ENCODE measurements at regions not wholly inside any gene's neighbourhood (a gene's known extent, or its start where the extent isn't known, plus 50 kb on each side); places are given as distances from the start of the nearest gene placed in this dataset.

GRCh38 chr9:94005272-94005901 lies 50.2 kb upstream of the BARX1 start:
- Histone ChIP-seq H3K4me3 (ENCODE audit: control insufficient read depth in 1 of 7, extremely low read depth in 1 of 7, insufficient read depth in 4 of 7, low read depth in 2 of 7, low read length in 6 of 7) (no peak overlapping the region), H3K9me3 (ENCODE audit: control extremely low read depth in 1 of 5, control insufficient read depth in 4 of 5, insufficient read depth in 2 of 5, low read depth in 1 of 5, low read length in 4 of 5) (peaks cover 0 to 4% (median 0%) of the 10 kb centered on the region in 5 experiments), H3K4me1 (ENCODE audit: control extremely low read depth in 1 of 4, control insufficient read depth in 4 of 4, insufficient read depth in 4 of 4, low read length in 3 of 4) (no peaks in the 10 kb centered on the region), H3K27ac (ENCODE audit: insufficient read depth in 1 of 2, low read depth in 1 of 2, low read length in 2 of 2, poor library complexity in 1 of 2, severe bottlenecking in 2 of 2) (no peak overlapping the region), H3K27me3 (replicated peaks in 2 of 5; ENCODE audit: control insufficient read depth in 4 of 5, insufficient read depth in 5 of 5, low read length in 4 of 5) (peaks cover 0 to 6% (median 2%) of the 10 kb centered on the region in 5 experiments), H3K36me3 (ENCODE audit: control insufficient read depth in 4 of 4, insufficient read depth in 4 of 4, low read length in 3 of 4) (no peaks in the 10 kb centered on the region)
- POLR2A ChIA-PET = no interaction called here
- CTCF ChIA-PET = interaction anchor here (4.8 to 4.9 kb wide), 2 partner anchors 10 to 323 kb away, joined by 27 to 43 read pairs; no protein-coding TSS in a partner anchor
- DNase-seq = no peak
- 100% methylated on average over 1 of the region's 3 CpGs for WGBS (ENCODE audit: insufficient coverage)
